A673 (cell line): ENCODE measurements at regions not wholly inside any gene's neighbourhood (a gene's known extent, or its start where the extent isn't known, plus 50 kb on each side); places are given as distances from the start of the nearest gene placed in this dataset.

Experiments used
- BruUV-seq: library from RNA; stranded (reverse); fragments of 400-500 nt; replicated peaks from 2 replicates; lab custom pipeline; 2021; lab: Mats Ljungman, UMichigan
- CTCF ChIA-PET: fragments of 300-600 bp; sonication (Branson Sonifier 250); formaldehyde crosslinking; loops from one replicate; lab custom pipeline; 2022; ENCODE audit warnings: antibody characterized with exemption; lab: Charles Lee
- POLR2A ChIA-PET: fragments of 300-600 bp; sonication (Branson Sonifier 250); formaldehyde crosslinking; loops from one replicate; lab custom pipeline; 2022; ENCODE audit warnings: antibody characterized with exemption; ENCODE audit not compliant: low non-redundant PET; lab: Charles Lee
- DNase-seq: peaks from one replicate; pipeline ENCODE4 v3.0.0-alpha.2; 2015; ENCODE audit warnings: low spot score
- H3K27ac ChIP-seq: fragments of 200-600 bp; sonication (generic); 2 replicates; pipeline ENCODE4 v1.5.1; 2016; ENCODE audit warnings: mixed run types, low read depth, mild to moderate bottlenecking, mixed read lengths, antibody characterized with exemption, low read length; ENCODE audit not compliant: poor library complexity, severe bottlenecking
- H3K27me3 ChIP-seq: fragments of 200-600 bp; sonication (generic); replicated peaks from 2 replicates; pipeline ENCODE4 v1.6.1; 2017; ENCODE audit warnings: mixed run types, low read depth, mild to moderate bottlenecking, mixed read lengths, antibody characterized with exemption, low read length; ENCODE audit not compliant: insufficient read depth, poor library complexity
- H3K36me3 ChIP-seq: fragments of 200-600 bp; sonication (generic); 2 replicates; pipeline ENCODE4 v1.6.1; 2016; ENCODE audit warnings: mixed run types, mild to moderate bottlenecking, mixed read lengths, antibody characterized with exemption, low read length; ENCODE audit not compliant: insufficient read depth, poor library complexity, severe bottlenecking
- H3K4me1 ChIP-seq: fragments of 200-600 bp; sonication (generic); 2 replicates; pipeline ENCODE4 v1.6.1; 2017; ENCODE audit warnings: mixed run types, mild to moderate bottlenecking, mixed read lengths, antibody characterized with exemption, low read length; ENCODE audit not compliant: insufficient read depth, poor library complexity, severe bottlenecking
- H3K4me3 ChIP-seq: fragments of 200-600 bp; sonication (generic); 2 replicates; pipeline ENCODE4 v1.5.1; 2016; ENCODE audit warnings: low read depth, mixed run types, mild to moderate bottlenecking, mixed read lengths, low read length; ENCODE audit not compliant: poor library complexity, severe bottlenecking
- H3K9me3 ChIP-seq: fragments of 200-600 bp; sonication (generic); 2 replicates; pipeline ENCODE4 v1.6.1; 2016; ENCODE audit warnings: mixed run types, low read depth, mild to moderate bottlenecking, mixed read lengths, antibody characterized with exemption, low read length; ENCODE audit not compliant: poor library complexity, severe bottlenecking
- EZH2 ChIP-seq: fragments of 200-600 bp; sonication (generic); IDR thresholded peaks from 2 replicates; pipeline ENCODE4 v1.6.1; 2017; ENCODE audit warnings: borderline replicate concordance, low read depth, mild to moderate bottlenecking, mixed read lengths, antibody characterized with exemption, low read length; ENCODE audit not compliant: poor library complexity, severe bottlenecking
- intact Hi-C: fragments of 100-400 bp; cut with micrococcal nuclease; formaldehyde crosslinking; loops from one replicate; pipeline ENCODE4 v1.10.0; 2022; ENCODE audit not compliant: unreplicated experiment
- TF ChIP-seq, protein P1 (sequence below): fragments of 300-800, 200-600 bp; sonication (generic); conservative IDR thresholded peaks from 2 replicates; pipeline ENCODE4 v1.5.1; 2017; ENCODE audit warnings: low read depth, mild to moderate bottlenecking, antibody characterized with exemption, low read length, moderate library complexity, mixed read lengths

DNA sequence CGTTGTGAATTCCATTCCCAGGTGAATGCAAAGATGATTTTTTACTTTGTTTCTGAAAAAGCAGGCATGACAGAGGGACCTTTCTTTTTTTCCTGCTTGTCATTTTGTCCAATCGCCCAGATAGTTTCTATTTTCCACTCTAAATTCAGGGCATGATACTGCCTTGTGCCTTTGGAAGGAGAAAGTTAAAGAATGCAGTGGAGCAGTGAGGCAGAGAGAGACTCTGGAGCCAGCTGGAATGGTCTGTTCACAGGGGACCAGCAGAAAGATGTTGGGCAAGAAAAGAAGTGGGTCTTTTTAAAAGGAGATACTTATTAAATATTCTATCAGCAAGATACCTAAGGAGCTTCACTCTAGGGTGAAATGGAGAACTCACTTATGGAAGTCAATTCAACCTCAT is 532.3 kb downstream of the BRINP1 start:
- POLR2A ChIA-PET, result no interaction called here
- H3K36me3 ChIP-seq, result no peaks in the 10 kb centered on the region
- no TSS peak for BruUV-seq
- DNase-seq, result no peak
- TF ChIP-seq, protein P1, sequence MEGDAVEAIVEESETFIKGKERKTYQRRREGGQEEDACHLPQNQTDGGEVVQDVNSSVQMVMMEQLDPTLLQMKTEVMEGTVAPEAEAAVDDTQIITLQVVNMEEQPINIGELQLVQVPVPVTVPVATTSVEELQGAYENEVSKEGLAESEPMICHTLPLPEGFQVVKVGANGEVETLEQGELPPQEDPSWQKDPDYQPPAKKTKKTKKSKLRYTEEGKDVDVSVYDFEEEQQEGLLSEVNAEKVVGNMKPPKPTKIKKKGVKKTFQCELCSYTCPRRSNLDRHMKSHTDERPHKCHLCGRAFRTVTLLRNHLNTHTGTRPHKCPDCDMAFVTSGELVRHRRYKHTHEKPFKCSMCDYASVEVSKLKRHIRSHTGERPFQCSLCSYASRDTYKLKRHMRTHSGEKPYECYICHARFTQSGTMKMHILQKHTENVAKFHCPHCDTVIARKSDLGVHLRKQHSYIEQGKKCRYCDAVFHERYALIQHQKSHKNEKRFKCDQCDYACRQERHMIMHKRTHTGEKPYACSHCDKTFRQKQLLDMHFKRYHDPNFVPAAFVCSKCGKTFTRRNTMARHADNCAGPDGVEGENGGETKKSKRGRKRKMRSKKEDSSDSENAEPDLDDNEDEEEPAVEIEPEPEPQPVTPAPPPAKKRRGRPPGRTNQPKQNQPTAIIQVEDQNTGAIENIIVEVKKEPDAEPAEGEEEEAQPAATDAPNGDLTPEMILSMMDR, result no peak
- no peak for TF ChIP-seq EZH2
- no peak overlapping the region for H3K4me3 ChIP-seq
- CTCF ChIA-PET, result no interaction called here
- intact Hi-C loops, result no loop called here
- no peaks in the 10 kb centered on the region for H3K4me1 ChIP-seq
- H3K27ac ChIP-seq, result no peak overlapping the region
- no peaks in the 10 kb centered on the region for H3K27me3 ChIP-seq
- peaks cover 3% of the 10 kb centered on the region for H3K9me3 ChIP-seq

DNA sequence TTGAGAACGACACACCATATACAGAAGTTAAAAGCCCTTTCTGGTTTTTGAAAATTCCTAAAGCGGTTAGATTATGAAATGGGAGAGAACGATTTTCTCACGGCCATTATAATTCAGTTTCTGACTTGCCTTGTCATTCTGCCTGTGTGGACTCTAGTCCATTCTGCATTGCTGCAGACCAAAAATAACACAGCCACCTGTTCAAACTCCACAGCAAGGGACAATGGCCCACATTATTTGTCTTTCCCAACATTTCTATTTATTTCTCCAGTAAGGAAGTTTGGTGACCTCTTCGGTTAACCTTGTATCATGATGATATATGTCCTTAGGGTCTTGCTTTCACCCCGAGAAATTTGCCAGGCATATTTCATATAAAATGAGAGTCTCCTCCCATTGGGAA is 497.7 kb downstream of the BRINP1 start:
- CTCF ChIA-PET, result no interaction called here
- no peak overlapping the region for H3K4me3 ChIP-seq

GRCh38 chr9:118882684-118883083 is 486.6 kb downstream of the BRINP1 start:
- no peak overlapping the region for H3K4me3 ChIP-seq
- peaks cover 9% of the 10 kb centered on the region for H3K9me3 ChIP-seq
- BruUV-seq, result no TSS peak
- H3K27ac ChIP-seq, result no peak overlapping the region
- TF ChIP-seq, protein P1, result no peak
- no peaks in the 10 kb centered on the region for H3K27me3 ChIP-seq
- POLR2A ChIA-PET, result no interaction called here
- intact Hi-C loops, result no loop called here
- H3K36me3 ChIP-seq, result no peaks in the 10 kb centered on the region
- CTCF ChIA-PET, result no interaction called here
- no peaks in the 10 kb centered on the region for H3K4me1 ChIP-seq
- DNase-seq, result no peak

More for the DNA sequence above, 497.7 kb downstream of the BRINP1 start:
- DNase-seq, result no peak
- Histone ChIP-seq H3K4me1 (no peaks in the 10 kb centered on the region), H3K27ac (no peak overlapping the region), H3K27me3 (no peaks in the 10 kb centered on the region), H3K36me3 (no peaks in the 10 kb centered on the region), H3K9me3 (peaks cover 4% of the 10 kb centered on the region)
- no peak for TF ChIP-seq EZH2
- TF ChIP-seq, protein P1, result no peak
- BruUV-seq, result no TSS peak
- POLR2A ChIA-PET, result no interaction called here
- intact Hi-C loops, result no loop called here
